Uterus (tissue), 2 donors: ENCODE measurements at regions not wholly inside any gene's neighbourhood (a gene's known extent, or its start where the extent isn't known, plus 50 kb on each side); places are given as distances from the start of the nearest gene placed in this dataset.

Experiments used
- CTCF ChIP-seq, 4 experiments: fragments of 200-600 bp in 2 of 4; fragments of 450-650 bp in 2 of 4; sonication (generic) in 2 of 4; IDR thresholded peaks; one replicate each; pipeline ENCODE4 v1.5.1; 2016 to 2019; ENCODE audit warnings: antibody characterized with exemption in 4 of 4, mild to moderate bottlenecking in 2 of 4, moderate library complexity in 1 of 4
- POLR2A ChIP-seq, 2 donors: fragments of 450-650 bp; IDR thresholded peaks; one replicate each; pipeline ENCODE4 v1.6.1; 2016; ENCODE audit warnings: antibody characterized with exemption in 2 of 2, mild to moderate bottlenecking in 1 of 2, moderate library complexity in 1 of 2

GRCh38 chr11:16609769-16610168 lies 128.7 kb upstream of the C11orf58 start:
- TF ChIP-seq CTCF (IDR thresholded peaks at IDR 0.05) (no peak), POLR2A (IDR thresholded peaks at IDR 0.05) (no peak)
